Heart left ventricle (tissue), 13 donors: ENCODE measurements at regions not wholly inside any gene's neighbourhood (a gene's known extent, or its start where the extent isn't known, plus 50 kb on each side); places are given as distances from the start of the nearest gene placed in this dataset.

Source experiments
- POLR2A ChIP-seq, 2 donors: fragments of 450-650 bp; IDR thresholded peaks; one replicate each; pipeline ENCODE4 v1.6.1; 2017; ENCODE audit warnings: antibody characterized with exemption in 2 of 2, mild to moderate bottlenecking in 2 of 2, moderate library complexity in 2 of 2
- TF ChIP-seq, protein P1 (sequence below), 12 donors: fragments of 200-600 bp; sonication (generic) in 4 of 12; IDR thresholded peaks; one replicate each; pipeline versions ENCODE4 v1.5.0 to v1.8.0; 2018 to 2022; ENCODE audit warnings: antibody characterized with exemption in 12 of 12, mild to moderate bottlenecking in 5 of 12
- donor health status: ischemic (EF 13 %, LVEDD 7.1; RV severe dilation, severe dysfunction).
- donor health status: DM: no; HTN: yes; CAD: no.
- donor health status: DM: no; HTN: no; CAD: no.
- donor health status: ischemic (EF 25% LVEDD 6.9; RV normal size, moderate dysfunction).
- donor health status: ischemic (EF 25% LVEDD 5.7; RV mildly dilated, moderate dysfunction).
- donor health status: ischemic (EF 35%, LVEDD 5.7; RV mildly dilated, moderate dysfunction).
- donor health status: nonischemic (EF 11% LVEDD 7.7; RV severe dilation, severe dysfunction).
- donor health status: DM: yes; HTN: yes; CAD: no.
- donor health status: PGD.
- donor health status: ischemic (EF 29% LVEDD 5.4; RV normal size, mild dysfunction).
- donor health status: nonischemic (EF 23%, LVEDD 6.1; RV moderate dilation, normal function).

- no peak for TF ChIP-seq POLR2A (IDR thresholded peaks at IDR 0.05)
- TF ChIP-seq, protein P1, sequence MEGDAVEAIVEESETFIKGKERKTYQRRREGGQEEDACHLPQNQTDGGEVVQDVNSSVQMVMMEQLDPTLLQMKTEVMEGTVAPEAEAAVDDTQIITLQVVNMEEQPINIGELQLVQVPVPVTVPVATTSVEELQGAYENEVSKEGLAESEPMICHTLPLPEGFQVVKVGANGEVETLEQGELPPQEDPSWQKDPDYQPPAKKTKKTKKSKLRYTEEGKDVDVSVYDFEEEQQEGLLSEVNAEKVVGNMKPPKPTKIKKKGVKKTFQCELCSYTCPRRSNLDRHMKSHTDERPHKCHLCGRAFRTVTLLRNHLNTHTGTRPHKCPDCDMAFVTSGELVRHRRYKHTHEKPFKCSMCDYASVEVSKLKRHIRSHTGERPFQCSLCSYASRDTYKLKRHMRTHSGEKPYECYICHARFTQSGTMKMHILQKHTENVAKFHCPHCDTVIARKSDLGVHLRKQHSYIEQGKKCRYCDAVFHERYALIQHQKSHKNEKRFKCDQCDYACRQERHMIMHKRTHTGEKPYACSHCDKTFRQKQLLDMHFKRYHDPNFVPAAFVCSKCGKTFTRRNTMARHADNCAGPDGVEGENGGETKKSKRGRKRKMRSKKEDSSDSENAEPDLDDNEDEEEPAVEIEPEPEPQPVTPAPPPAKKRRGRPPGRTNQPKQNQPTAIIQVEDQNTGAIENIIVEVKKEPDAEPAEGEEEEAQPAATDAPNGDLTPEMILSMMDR (IDR thresholded peaks at IDR 0.05): no peak
These were observed 162.8 kb upstream of the TMEM45B start for GRCh38 chr11:129652835-129653234.
